GM18909 (cell line): ENCODE measurements at regions not wholly inside any gene's neighbourhood (a gene's known extent, or its start where the extent isn't known, plus 50 kb on each side); places are given as distances from the start of the nearest gene placed in this dataset.
"Not testable (repeated sequence)": the region's sequence is repeated elsewhere in the genome, so short reads cannot be mapped to it uniquely, and the experiment has no call there.

Source experiments
- ATAC-seq: cut with Tn5 transposase; IDR thresholded peaks from one replicate; pipeline ENCODE4 v1.9.1; 2021; ENCODE audit warnings: mild to moderate bottlenecking; ENCODE audit not compliant: unreplicated experiment, poor library complexity

GRCh38 chr7:113279256-113279655, 160.9 kb upstream of the SMIM30 start:
- ATAC-seq: no peak

GRCh38 chr7:113270790-113271189, 152.4 kb upstream of the SMIM30 start:
- ATAC-seq: no peak

- not testable (repeated sequence) for ATAC-seq
Observed at GRCh38 chr7:113269592-113269991, 151.2 kb upstream of the SMIM30 start.

- no peak for ATAC-seq
Observed at GRCh38 chr7:113268757-113269156, 150.4 kb upstream of the SMIM30 start.

- no peak for ATAC-seq
Observed at GRCh38 chr7:113267885-113268284, 149.5 kb upstream of the SMIM30 start.

- peak; percentile 65 for ATAC-seq
Observed at GRCh38 chr7:113267271-113267670, 148.9 kb upstream of the SMIM30 start.

- ATAC-seq: no peak
Observed at GRCh38 chr7:113263749-113264148, 145.4 kb upstream of the SMIM30 start.

- ATAC-seq: not testable (repeated sequence)
Observed at GRCh38 chr7:113263215-113263742, 144.9 kb upstream of the SMIM30 start.

- no peak for ATAC-seq
Observed at GRCh38 chr7:113256883-113257531, 138.7 kb upstream of the SMIM30 start.

- ATAC-seq: no peak
Observed at GRCh38 chr7:113247198-113247597, 128.8 kb upstream of the SMIM30 start.

GRCh38 chr7:113246738-113247137, 128.4 kb upstream of the SMIM30 start:
- no peak for ATAC-seq

GRCh38 chr7:113232885-113233284, 114.5 kb upstream of the SMIM30 start:
- ATAC-seq: no peak

GRCh38 chr7:113230691-113231090, 112.3 kb upstream of the SMIM30 start:
- no peak for ATAC-seq

- no peak for ATAC-seq
Observed at GRCh38 chr7:113217314-113217713, 99.0 kb upstream of the SMIM30 start.

GRCh38 chr7:113216038-113216437, 97.7 kb upstream of the SMIM30 start:
- no peak for ATAC-seq

GRCh38 chr7:113209449-113210203, 91.3 kb upstream of the SMIM30 start:
- no peak for ATAC-seq

GRCh38 chr7:113207931-113208330, 89.6 kb upstream of the SMIM30 start:
- no peak for ATAC-seq

GRCh38 chr7:113207441-113207840, 89.1 kb upstream of the SMIM30 start:
- no peak for ATAC-seq

- no peak for ATAC-seq
Observed at GRCh38 chr7:113204415-113204814, 86.1 kb upstream of the SMIM30 start.

GRCh38 chr7:113202284-113202683, 83.9 kb upstream of the SMIM30 start:
- ATAC-seq: no peak

GRCh38 chr7:113200281-113200680, 81.9 kb upstream of the SMIM30 start:
- ATAC-seq: no peak

GRCh38 chr7:113199841-113200240, 81.5 kb upstream of the SMIM30 start:
- no peak for ATAC-seq
